Heart right ventricle (tissue), 16 donors: ENCODE measurements at regions not wholly inside any gene's neighbourhood (a gene's known extent, or its start where the extent isn't known, plus 50 kb on each side); places are given as distances from the start of the nearest gene placed in this dataset.

Source experiments
- ATAC-seq, 8 donors: fragments of 200-7000 bp; cut with Tn5 transposase; one replicate each; pipeline ENCODE4 v1.9.1; 2020; ENCODE audit warnings: mild to moderate bottlenecking in 8 of 8, moderate library complexity in 8 of 8, moderate number of reproducible peaks in 1 of 8
- DNase-seq, 2 donors: peaks; one replicate each; pipeline ENCODE4 v3.0.0-alpha.2; 2020
- H3K27ac ChIP-seq, 10 donors: fragments of 200-600 bp; sonication (generic) in 2 of 10; one replicate each; pipeline versions ENCODE4 v1.5.0 to v1.8.0; 2020 to 2022; ENCODE audit warnings: mild to moderate bottlenecking in 3 of 10
- H3K27me3 ChIP-seq, 7 donors: fragments of 200-600 bp; one replicate each; pipeline ENCODE4 v1.8.0; 2021 to 2022; ENCODE audit warnings: mild to moderate bottlenecking in 2 of 7
- H3K36me3 ChIP-seq, 9 donors: fragments of 200-600 bp; sonication (generic) in 1 of 9; one replicate each; pipeline versions ENCODE4 v1.5.0 to v1.8.0; 2020 to 2022; ENCODE audit warnings: mild to moderate bottlenecking in 2 of 9
- H3K4me1 ChIP-seq, 9 donors: fragments of 200-600 bp; sonication (generic) in 1 of 9; one replicate each; pipeline versions ENCODE4 v1.5.0 to v1.8.0; 2020 to 2022; ENCODE audit warnings: mild to moderate bottlenecking in 4 of 9
- H3K4me3 ChIP-seq, 10 donors: fragments of 200-600 bp; sonication (generic) in 2 of 10; one replicate each; pipeline versions ENCODE4 v1.5.0 to v1.8.0; 2020 to 2022; ENCODE audit warnings: mild to moderate bottlenecking in 7 of 10, moderate library complexity in 2 of 10
- H3K9me3 ChIP-seq, 11 donors: fragments of 200-600 bp in 10 of 11; sonication (generic) in 2 of 11; one replicate each; pipeline versions ENCODE4 v1.5.0 to v1.8.0; 2013 to 2022; ENCODE audit warnings: mild to moderate bottlenecking in 2 of 11, control low read depth in 1 of 11, moderate library complexity in 1 of 11
- CTCF ChIP-seq, 9 donors: fragments of 200-600 bp; sonication (generic) in 2 of 9; IDR thresholded peaks; one replicate each; pipeline versions ENCODE4 v1.5.0 to v1.8.0; 2021 to 2022; ENCODE audit warnings: antibody characterized with exemption in 9 of 9, mild to moderate bottlenecking in 5 of 9, moderate library complexity in 1 of 9
- WGBS, 2 donors: extraction: QIAGEN DNeasy Blood & Tissue Kit; methylation state at CpG; one replicate each; pipeline ENCODE4 v1.1.7; 2013; ENCODE audit warnings: inconsistent platforms in 1 of 2; 5-methylcytosine and 5-hydroxymethylcytosine counted together
- intact Hi-C, 10 donors: fragments of 100-400 bp; cut with DNase I; formaldehyde crosslinking; loops; one replicate each; pipeline versions ENCODE4 v1.11.1 to v1.14.2; 2022
- donor health status: Arrhythmogenic right ventricular cardiomyopathy.
- donor health status: ischemic (EF 13 %, LVEDD 7.1; RV severe dilation, severe dysfunction).
- donor health status: healthy with polysubstance abuse.
- donor health status: DM: no; HTN: yes; CAD: no.
- donor health status: DM: no; HTN: no; CAD: no.
- donor health status: ischemic (EF 25% LVEDD 6.9; RV normal size, moderate dysfunction).
- donor health status: ischemic (EF 25% LVEDD 5.7; RV mildly dilated, moderate dysfunction).
- donor health status: healthy.
- donor health status: DM: yes; HTN: yes; CAD: no.
- donor health status: Ischemic cardiomyopathy.
- donor health status: ischemic (EF 35%, LVEDD 5.7; RV mildly dilated, moderate dysfunction).
- donor health status: nonischemic (EF 11% LVEDD 7.7; RV severe dilation, severe dysfunction).
- donor health status: DM: yes; HTN: yes; CAD: no.
- donor health status: PGD.
- donor health status: ischemic (EF 29% LVEDD 5.4; RV normal size, mild dysfunction).
- donor health status: nonischemic (EF 23%, LVEDD 6.1; RV moderate dilation, normal function).

DNA sequence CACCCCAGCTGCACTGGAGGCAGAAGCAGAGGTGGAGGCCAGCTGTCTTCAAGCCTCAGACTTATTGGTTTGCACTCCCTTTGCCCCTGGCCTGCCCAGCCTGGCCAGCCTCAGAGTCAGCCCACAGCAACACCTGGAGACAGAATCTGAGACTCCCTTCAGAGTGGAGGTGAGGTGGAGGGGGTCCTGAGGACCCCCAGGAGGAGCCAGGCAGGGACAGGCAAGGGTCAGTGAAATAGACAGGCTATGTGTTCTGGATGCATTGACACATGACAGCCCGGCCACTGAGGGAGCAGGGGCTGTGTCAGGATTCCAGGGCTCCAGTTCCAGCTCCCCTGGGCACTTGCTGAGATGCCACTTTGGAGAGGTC, 309.7 kb downstream of the MYCN start:
- intact Hi-C loops = no loop called here
- ATAC-seq = no peak
- DNase-seq = no peak

DNA sequence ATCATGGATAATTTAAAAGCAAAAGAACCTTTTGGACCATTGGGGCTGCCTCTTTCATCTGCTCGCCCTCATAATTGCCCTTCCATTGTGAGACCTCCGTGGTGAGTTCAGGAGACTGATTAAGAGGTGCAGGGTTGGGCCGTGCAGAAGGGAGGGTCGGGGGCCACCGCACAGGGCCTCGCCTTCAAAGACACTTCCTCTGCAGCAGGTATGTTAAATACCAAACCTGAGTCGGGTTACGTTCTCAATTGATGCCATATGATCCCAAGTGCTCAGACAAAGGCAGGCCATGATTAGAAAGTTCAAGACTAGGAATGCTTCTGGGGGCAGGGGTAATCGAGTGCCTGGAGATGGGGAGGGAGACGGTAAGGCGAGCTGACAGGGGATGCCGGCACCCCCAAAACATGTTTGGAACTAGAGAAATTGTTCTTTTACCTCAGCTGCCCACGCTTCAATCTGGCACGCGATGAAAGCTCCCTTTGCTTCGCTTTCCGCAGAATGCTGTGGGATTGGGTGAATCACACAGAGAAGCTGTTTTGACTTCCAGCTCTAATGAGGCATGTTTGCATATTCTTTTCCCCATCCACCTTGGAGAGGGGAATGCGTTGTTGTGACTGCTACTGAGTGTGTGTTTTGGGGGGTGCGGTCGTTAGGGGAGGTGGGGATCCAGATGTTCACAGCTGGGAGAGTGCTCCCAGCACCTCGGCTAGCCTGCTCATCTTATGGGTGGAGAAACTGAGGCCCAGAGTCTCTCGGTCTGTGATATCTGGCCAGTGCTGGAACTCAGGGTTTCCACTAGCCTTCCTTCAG, 309.1 kb downstream of the MYCN start:
- no peak for ATAC-seq

More for the DNA sequence above, 309.7 kb downstream of the MYCN start:
- peaks cover 0 to 25% (median 17%) of the 10 kb centered on the region in 7 donors for H3K27me3 ChIP-seq
- no peaks in the 10 kb centered on the region for H3K36me3 ChIP-seq
- no peaks in the 10 kb centered on the region for H3K4me1 ChIP-seq
- TF ChIP-seq CTCF (IDR thresholded peaks at IDR 0.05) = no peak
- H3K9me3 ChIP-seq = no peaks in the 10 kb centered on the region
- WGBS, 2 donors = 95 to 97% methylated on average over 1 of the region's 1 CpG
- no peak overlapping the region for H3K4me3 ChIP-seq
- no peak overlapping the region for H3K27ac ChIP-seq

GRCh38 chr2:16248571-16249105, 308.3 kb downstream of the MYCN start:
- H3K27ac ChIP-seq = no peak overlapping the region
- no peak for TF ChIP-seq CTCF (IDR thresholded peaks at IDR 0.05)
- H3K36me3 ChIP-seq = no peaks in the 10 kb centered on the region
- no peaks in the 10 kb centered on the region for H3K9me3 ChIP-seq
- H3K4me3 ChIP-seq = no peak overlapping the region
- intact Hi-C loops = no loop called here
- no peak for DNase-seq
- no peaks in the 10 kb centered on the region for H3K4me1 ChIP-seq
- no peak for ATAC-seq
- WGBS, 2 donors = 60 to 77% methylated on average over 5 of the region's 5 CpGs
- H3K27me3 ChIP-seq = peaks cover 0 to 25% (median 17%) of the 10 kb centered on the region in 7 donors

More for the DNA sequence above, 309.1 kb downstream of the MYCN start:
- intact Hi-C loops = no loop called here
- Histone ChIP-seq H3K4me3 (no peak overlapping the region), H3K36me3 (no peaks in the 10 kb centered on the region), H3K4me1 (no peaks in the 10 kb centered on the region), H3K27ac (no peak overlapping the region), H3K27me3 (peaks cover 0 to 25% (median 17%) of the 10 kb centered on the region in 7 donors), H3K9me3 (no peaks in the 10 kb centered on the region)
- TF ChIP-seq CTCF (IDR thresholded peaks at IDR 0.05) = no peak
- DNase-seq = no peak
- 70 to 79% methylated on average over 22 of the region's 22 CpGs for WGBS, 2 donors

GRCh38 chr2:16247326-16248122, 307.2 kb downstream of the MYCN start:
- Histone ChIP-seq H3K27ac (no peak overlapping the region), H3K27me3 (peaks cover 0 to 25% (median 17%) of the 10 kb centered on the region in 7 donors), H3K4me1 (no peaks in the 10 kb centered on the region), H3K36me3 (no peaks in the 10 kb centered on the region), H3K9me3 (no peaks in the 10 kb centered on the region), H3K4me3 (no peak overlapping the region)
- intact Hi-C loops = no loop called here
- TF ChIP-seq CTCF (IDR thresholded peaks at IDR 0.05) = no peak
- no peak for DNase-seq
- ATAC-seq = no peak
- 75 to 80% methylated on average over 5 of the region's 5 CpGs for WGBS, 2 donors
